GM23248 (cell line): ENCODE measurements at regions not wholly inside any gene's neighbourhood (a gene's known extent, or its start where the extent isn't known, plus 50 kb on each side); places are given as distances from the start of the nearest gene placed in this dataset.
"Not testable (repeated sequence)": the region's sequence is repeated elsewhere in the genome, so short reads cannot be mapped to it uniquely, and the experiment has no call there.

Experiments used
- DNase-seq: peaks from one replicate; pipeline ENCODE4 v3.0.0-alpha.2; 2015
- H2AFZ ChIP-seq: fragments of 200-600 bp; sonication (generic); 2 replicates; pipeline ENCODE4 v1.6.1; 2016; ENCODE audit warnings: antibody characterized with exemption
- H3F3A ChIP-seq: fragments of 200-600 bp; sonication (generic); 2 replicates; pipeline ENCODE4 v1.6.1; 2016; ENCODE audit warnings: mild to moderate bottlenecking, antibody characterized with exemption, mixed run types; ENCODE audit not compliant: insufficient read depth
- H3K27ac ChIP-seq: fragments of 200-600 bp; sonication (generic); 2 replicates; pipeline ENCODE4 v1.5.1; 2016; ENCODE audit warnings: mild to moderate bottlenecking
- H3K27me3 ChIP-seq: fragments of 200-600 bp; sonication (generic); replicated peaks from 2 replicates; pipeline ENCODE4 v1.6.1; 2016; ENCODE audit warnings: mild to moderate bottlenecking; ENCODE audit not compliant: insufficient read depth
- H3K36me3 ChIP-seq: fragments of 200-600 bp; sonication (generic); 2 replicates; pipeline ENCODE4 v1.6.1; 2016; ENCODE audit warnings: low read depth, mild to moderate bottlenecking
- H3K4me1 ChIP-seq: fragments of 200-600 bp; sonication (generic); 2 replicates; pipeline ENCODE4 v1.6.1; 2016; ENCODE audit warnings: mild to moderate bottlenecking; ENCODE audit not compliant: insufficient read depth
- H3K4me2 ChIP-seq: fragments of 200-600 bp; sonication (generic); one replicate; pipeline ENCODE4 v1.6.1; 2016; ENCODE audit warnings: mild to moderate bottlenecking; ENCODE audit not compliant: unreplicated experiment
- H3K4me3 ChIP-seq: fragments of 200-600 bp; sonication (generic); 2 replicates; pipeline ENCODE4 v1.5.1; 2016; ENCODE audit warnings: mild to moderate bottlenecking
- H3K79me2 ChIP-seq: fragments of 200-600 bp; sonication (generic); 2 replicates; pipeline ENCODE4 v1.6.1; 2016; ENCODE audit warnings: mild to moderate bottlenecking; ENCODE audit not compliant: insufficient read depth
- H3K9ac ChIP-seq: fragments of 200-600 bp; sonication (generic); 2 replicates; pipeline ENCODE4 v1.6.1; 2016; ENCODE audit warnings: mild to moderate bottlenecking
- H3K9me2 ChIP-seq: fragments of 200-600 bp; sonication (generic); 2 replicates; pipeline ENCODE4 v1.6.1; 2016; ENCODE audit warnings: mixed run types, mild to moderate bottlenecking, moderate library complexity; ENCODE audit not compliant: insufficient read depth
- H3K9me3 ChIP-seq: fragments of 200-600 bp; sonication (generic); one replicate; pipeline ENCODE4 v1.6.1; 2017; ENCODE audit warnings: low read depth
- H4K20me1 ChIP-seq: fragments of 200-600 bp; sonication (generic); 2 replicates; pipeline ENCODE4 v1.6.0; 2016; ENCODE audit not compliant: insufficient read depth
- EZH2 ChIP-seq: fragments of 200-600 bp; sonication (generic); IDR thresholded peaks from 2 replicates; pipeline ENCODE4 v1.6.1; 2018; ENCODE audit warnings: antibody characterized with exemption, mild to moderate bottlenecking; ENCODE audit not compliant: insufficient read depth, poor library complexity, severe bottlenecking
- EZH2phosphoT487 ChIP-seq: fragments of 200-600 bp; sonication (generic); IDR thresholded peaks from 2 replicates; pipeline ENCODE4 v1.6.1; 2018; ENCODE audit warnings: antibody characterized with exemption, moderate library complexity, mild to moderate bottlenecking, low read depth; ENCODE audit not compliant: insufficient read depth
- WGBS, 2 experiments: methylation state at CpG; one replicate each; pipeline ENCODE4 v1.1.6; 2015 to 2017; ENCODE audit warnings: low lambda C conversion rate in 2 of 2, low coverage in 1 of 2; ENCODE audit errors: missing lambda C conversion rate in 2 of 2; 5-methylcytosine and 5-hydroxymethylcytosine counted together
- in situ Hi-C: fragments of 300-500 bp; cut with MboI; formaldehyde crosslinking; loops from 2 replicates; pipeline ENCODE4 v1.15.0; 2020

DNA sequence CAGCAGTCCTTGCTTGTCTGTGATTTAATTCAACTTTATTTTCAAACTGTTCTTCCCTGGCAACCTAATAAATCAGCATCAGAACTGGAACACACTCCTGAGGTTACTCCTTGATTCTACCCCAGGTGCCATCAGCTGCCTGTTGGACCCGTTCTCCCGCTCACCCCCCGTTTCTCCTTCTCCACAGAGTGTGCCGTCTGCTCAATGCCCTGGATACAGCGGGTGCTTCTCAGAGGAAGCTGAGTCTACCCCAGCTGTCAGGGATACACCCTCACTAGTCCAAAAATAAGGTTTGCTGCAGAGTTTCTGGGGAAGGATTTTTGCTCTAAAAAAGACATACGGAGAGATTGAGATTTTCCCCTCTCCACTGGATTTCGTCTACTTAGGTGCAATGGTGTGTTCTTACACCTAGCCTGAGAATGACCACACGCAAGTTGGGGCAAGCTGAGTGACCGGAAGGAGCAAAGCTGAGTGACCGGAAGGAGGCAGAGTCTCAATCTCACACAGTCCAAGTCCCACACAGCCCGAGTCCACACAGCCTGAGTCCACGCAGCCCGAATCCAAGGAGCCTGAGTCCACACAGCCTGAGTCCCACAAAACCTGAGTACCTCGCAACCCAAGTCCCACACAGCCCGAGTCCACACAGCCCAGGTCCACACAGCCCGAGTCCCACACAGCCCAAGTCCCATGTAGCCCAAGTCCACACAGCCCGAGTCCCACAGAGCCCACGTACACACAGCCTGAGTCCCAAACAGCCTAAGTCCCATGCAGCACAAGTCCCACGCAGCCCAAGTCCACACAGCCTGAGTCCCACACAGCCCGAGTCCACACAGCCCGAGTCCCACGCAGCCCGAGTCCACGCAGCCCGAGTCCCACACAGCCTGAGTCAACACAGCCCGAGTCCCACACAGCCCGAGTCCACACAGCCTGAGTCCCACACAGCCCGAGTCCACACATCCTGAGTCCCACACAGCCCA lies 58.6 kb upstream of the DACT2 start:
- H3K79me2 ChIP-seq: no peaks in the 10 kb centered on the region

DNA sequence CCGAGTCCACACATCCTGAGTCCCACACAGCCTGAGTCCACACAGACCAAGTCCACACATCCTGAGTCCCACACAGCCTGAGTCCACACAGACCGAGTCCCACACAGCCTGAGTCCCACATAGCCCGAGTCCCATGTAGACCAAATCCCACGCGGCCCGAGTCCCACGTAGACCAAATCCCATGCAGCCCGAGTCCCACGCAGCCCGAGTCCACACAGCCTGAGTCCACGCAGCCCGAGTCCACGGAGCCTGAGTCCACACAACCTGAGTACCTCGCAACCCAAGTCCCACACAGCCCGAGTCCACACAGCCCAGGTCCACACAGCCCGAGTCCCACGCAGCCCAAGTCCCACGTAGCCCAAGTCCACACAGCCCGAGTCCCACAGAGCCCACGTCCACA lies 60.0 kb upstream of the DACT2 start:
- H3K27ac ChIP-seq, in situ Hi-C loops, H3K9ac ChIP-seq, H4K20me1 ChIP-seq, H3K9me2 ChIP-seq, DNase-seq, H3K4me3 ChIP-seq, H3K4me1 ChIP-seq, H3K4me2 ChIP-seq, H3K27me3 ChIP-seq, H2AFZ ChIP-seq, H3K79me2 ChIP-seq, H3K9me3 ChIP-seq, H3K36me3 ChIP-seq: not testable (repeated sequence)
- 0 out of 2 replicates have a peak, but pooled peaks cover 10% of the 10 kb centered on the region for H3F3A ChIP-seq
- WGBS, 2 experiments: 70 to 78% methylated on average over 14 to 20 of the region's 20 CpGs

More for the DNA sequence above, 58.6 kb upstream of the DACT2 start:
- no peak for DNase-seq
- Histone ChIP-seq H3K36me3 (no peaks in the 10 kb centered on the region), H3K9me3 (no peaks in the 10 kb centered on the region), H2AFZ (no peak overlapping the region), H3K27ac (no peak overlapping the region), H4K20me1 (no peaks in the 10 kb centered on the region), H3K4me1 (no peaks in the 10 kb centered on the region), H3K27me3 (no peaks in the 10 kb centered on the region), H3K4me3 (no peak overlapping the region), H3F3A (0 out of 2 replicates have a peak, but pooled peaks cover 3% of the 10 kb centered on the region), H3K9ac (no peak overlapping the region), H3K4me2 (no peak overlapping the region), H3K9me2 (no peaks in the 10 kb centered on the region)
- in situ Hi-C loops: no loop called here
- 55 to 65% methylated on average over 17 to 28 of the region's 28 CpGs for WGBS, 2 experiments
- no peak for TF ChIP-seq EZH2phosphoT487
- TF ChIP-seq EZH2: no peak

DNA sequence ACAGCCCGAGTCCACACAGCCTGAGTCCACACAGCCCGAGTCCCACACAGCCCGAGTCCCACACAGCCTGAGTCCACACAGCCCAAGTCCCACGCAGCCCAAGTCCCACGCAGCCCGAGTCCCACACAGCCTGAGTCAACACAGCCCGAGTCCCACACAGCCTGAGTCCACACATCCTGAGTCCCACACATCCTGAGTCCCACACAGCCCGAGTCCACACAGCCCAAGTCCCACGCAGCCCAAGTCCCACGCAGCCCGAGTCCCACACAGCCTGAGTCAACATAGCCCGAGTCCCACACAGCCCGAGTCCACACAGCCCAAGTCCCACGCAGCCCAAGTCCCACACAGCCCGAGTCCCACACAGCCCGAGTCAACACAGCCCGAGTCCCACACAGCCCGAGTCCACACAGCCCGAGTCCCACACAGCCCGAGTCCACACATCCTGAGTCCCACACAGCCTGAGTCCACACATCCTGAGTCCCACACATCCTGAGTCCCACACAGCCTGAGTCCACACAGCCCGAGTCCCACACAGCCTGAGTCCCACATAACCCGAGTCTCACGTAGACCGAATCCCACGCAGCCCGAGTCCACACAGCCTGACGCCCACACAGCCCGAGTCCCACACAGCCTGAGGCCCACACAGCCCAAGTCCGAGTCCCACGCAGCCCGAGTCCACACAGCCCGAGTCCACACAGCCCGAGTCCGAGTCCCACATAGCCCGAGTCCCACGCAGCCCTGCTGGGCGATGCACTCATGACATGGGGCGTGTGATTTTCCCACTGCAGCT lies 60.6 kb upstream of the SMOC2 start:
- H3K36me3 ChIP-seq, H3K27ac ChIP-seq, H3K4me3 ChIP-seq, H3K9me2 ChIP-seq, H3K27me3 ChIP-seq, H3K79me2 ChIP-seq, DNase-seq, H3K9ac ChIP-seq, in situ Hi-C loops, H3K9me3 ChIP-seq, H2AFZ ChIP-seq, H4K20me1 ChIP-seq, H3K4me1 ChIP-seq, H3K4me2 ChIP-seq: not testable (repeated sequence)
- WGBS, 2 experiments: 77% methylated on average over 24 to 38 of the region's 38 CpGs
- H3F3A ChIP-seq: 0 out of 2 replicates have a peak, but pooled peaks cover 10% of the 10 kb centered on the region

DNA sequence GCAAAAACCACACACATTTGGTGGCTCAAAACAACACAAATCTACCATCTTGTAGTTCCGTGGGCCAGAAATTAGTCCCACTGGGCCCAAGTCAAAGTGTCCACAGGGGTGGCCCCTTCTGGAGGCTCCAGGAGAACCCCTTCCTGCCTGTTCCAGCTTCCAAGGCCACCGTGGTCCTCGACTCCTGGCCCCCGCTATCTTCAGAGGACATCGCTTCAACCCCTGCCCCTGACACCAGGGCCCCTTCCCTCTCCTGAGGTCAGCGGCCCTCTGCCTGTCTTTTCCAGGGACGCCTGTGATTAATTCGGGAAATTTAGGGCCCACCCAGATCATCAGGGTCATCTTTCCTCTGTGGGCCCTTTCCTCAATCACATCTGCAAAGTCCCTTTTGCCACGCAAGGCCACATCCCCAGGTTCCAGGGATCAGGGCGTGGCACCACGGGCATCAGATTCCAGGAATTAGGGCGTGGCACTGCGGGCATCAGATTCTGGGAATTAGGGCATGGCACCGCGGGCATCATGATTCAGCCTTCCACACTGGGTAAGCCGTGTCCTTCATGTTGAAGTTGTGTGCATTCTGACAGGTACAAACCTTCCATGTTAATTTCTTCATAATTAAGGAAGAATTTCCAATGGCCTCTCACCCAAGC lies 59.9 kb upstream of the SMOC2 start:
- Histone ChIP-seq H3K4me2 (no peak overlapping the region), H3K79me2 (no peaks in the 10 kb centered on the region), H3K27ac (no peak overlapping the region), H3K36me3 (no peaks in the 10 kb centered on the region), H3K9me3 (no peaks in the 10 kb centered on the region), H3K9ac (no peak overlapping the region), H3K4me3 (no peak overlapping the region), H4K20me1 (no peaks in the 10 kb centered on the region), H3K27me3 (no peaks in the 10 kb centered on the region), H3K4me1 (no peaks in the 10 kb centered on the region), H2AFZ (no peak overlapping the region), H3K9me2 (no peaks in the 10 kb centered on the region), H3F3A (0 out of 2 replicates have a peak, but pooled peaks cover 10% of the 10 kb centered on the region)
- in situ Hi-C loops: no loop called here
- TF ChIP-seq EZH2: no peak
- no peak for TF ChIP-seq EZH2phosphoT487
- whole genome bisulfite sequencing, 2 experiments: 64 to 69% methylated on average over 16 of the region's 16 CpGs
- no peak for DNase-seq
